ENCODE measurements at regions not wholly inside any gene's neighbourhood (a gene's known extent, or its start where the extent isn't known, plus 50 kb on each side); places are given as distances from the start of the nearest gene placed in this dataset.
"Not testable (repeated sequence)": the region's sequence is repeated elsewhere in the genome, so short reads cannot be mapped to it uniquely, and the experiment has no call there.

DNA sequence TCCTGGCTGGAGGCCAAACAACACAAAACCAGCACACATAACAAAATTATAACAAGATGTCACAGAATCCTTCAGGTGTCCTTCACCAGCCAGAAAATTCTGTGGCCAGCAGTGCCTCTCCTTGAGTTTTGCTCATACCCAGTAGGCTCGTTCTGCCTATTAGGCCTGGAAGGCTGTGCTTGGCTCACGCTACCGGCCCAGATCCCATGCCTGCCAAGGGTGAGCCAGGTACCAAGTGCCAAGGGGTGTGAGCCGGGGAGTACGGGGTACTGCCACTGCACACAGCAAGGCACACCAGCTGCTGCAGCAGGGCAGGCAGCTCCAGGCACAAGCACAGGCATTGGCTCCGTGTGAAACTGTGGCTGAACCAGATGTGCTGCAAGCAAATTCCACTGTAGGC lies 1562.0 kb downstream of the REEP3 start:
- Histone ChIP-seq H3K9ac (ENCODE audit: low read depth, low read length) (no peak overlapping the region), H3K36me3 (ENCODE audit: insufficient read depth, low read length) (no peaks in the 10 kb centered on the region), H3K4me1 (ENCODE audit: insufficient read depth, low read length) (no peaks in the 10 kb centered on the region), H3K9me3 (ENCODE audit: control insufficient read depth, insufficient read depth, low read length) (peaks cover 6% of the 10 kb centered on the region; the same call in 1 of the 2 replicates)

GRCh38 chr10:65090991-65091390 lies 1569.8 kb downstream of the REEP3 start:
- Histone ChIP-seq H3K9me3 (ENCODE audit: control insufficient read depth, insufficient read depth, low read length) (no peaks in the 10 kb centered on the region), H3K36me3 (ENCODE audit: insufficient read depth, low read length) (no peaks in the 10 kb centered on the region), H3K9ac (ENCODE audit: low read depth, low read length) (no peak overlapping the region), H3K4me1 (ENCODE audit: insufficient read depth, low read length) (no peaks in the 10 kb centered on the region)

DNA sequence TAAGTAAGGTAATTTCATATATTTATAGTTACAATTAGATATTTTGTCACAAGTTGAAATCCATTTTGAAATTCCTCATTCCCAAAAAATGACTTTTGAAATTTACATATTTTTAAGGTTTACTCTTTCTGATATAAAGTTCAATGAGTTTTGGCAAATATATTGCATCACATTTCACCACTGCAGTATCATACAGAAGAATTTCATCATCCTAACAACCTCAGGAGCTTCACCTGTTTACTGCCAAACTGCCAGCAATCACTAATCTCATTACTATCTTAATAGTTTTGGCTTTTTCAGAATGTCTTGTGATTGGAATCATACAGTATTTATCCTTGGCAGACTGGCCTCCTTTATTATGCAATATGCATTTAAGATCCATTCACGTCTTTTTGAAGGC lies 1578.9 kb downstream of the REEP3 start:
- Histone ChIP-seq H3K9me3 (ENCODE audit: control insufficient read depth, insufficient read depth, low read length) (no peaks in the 10 kb centered on the region), H3K36me3 (ENCODE audit: insufficient read depth, low read length) (no peaks in the 10 kb centered on the region), H3K4me1 (ENCODE audit: insufficient read depth, low read length) (no peaks in the 10 kb centered on the region), H3K9ac (ENCODE audit: low read depth, low read length) (no peak overlapping the region)

DNA sequence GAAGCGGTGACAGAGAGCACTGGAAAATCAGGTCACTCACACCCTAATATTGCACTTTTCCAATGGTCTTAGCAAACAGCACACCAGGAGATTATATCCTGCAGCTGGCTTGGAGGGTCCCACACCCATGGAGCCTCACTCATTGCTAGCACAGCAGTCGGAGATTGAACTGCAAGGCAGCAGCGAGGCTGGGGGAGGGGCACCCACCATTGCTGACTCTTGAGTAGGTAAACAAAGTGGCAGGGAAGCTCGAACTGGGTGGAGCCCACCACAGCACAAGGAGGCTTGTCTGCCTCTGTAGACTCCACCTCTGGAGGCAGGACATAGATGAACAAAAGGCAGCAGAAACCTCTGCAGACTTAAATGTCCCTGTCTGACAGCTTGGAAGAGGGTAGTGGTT lies 1579.7 kb downstream of the REEP3 start:
- H3K9me3 ChIP-seq (ENCODE audit: control insufficient read depth, insufficient read depth, low read length); H3K4me1 ChIP-seq (ENCODE audit: insufficient read depth, low read length); H3K36me3 ChIP-seq (ENCODE audit: insufficient read depth, low read length); H3K9ac ChIP-seq (ENCODE audit: low read depth, low read length): not testable (repeated sequence)

GRCh38 chr10:65110009-65110408 lies 1588.8 kb downstream of the REEP3 start:
- no peaks in the 10 kb centered on the region for H3K36me3 ChIP-seq (ENCODE audit: insufficient read depth, low read length)
- no peaks in the 10 kb centered on the region; the same call in 1 of the 2 replicates for H3K9me3 ChIP-seq (ENCODE audit: control insufficient read depth, insufficient read depth, low read length)
- H3K9ac ChIP-seq (ENCODE audit: low read depth, low read length) = no peak overlapping the region
- no peaks in the 10 kb centered on the region for H3K4me1 ChIP-seq (ENCODE audit: insufficient read depth, low read length)

DNA sequence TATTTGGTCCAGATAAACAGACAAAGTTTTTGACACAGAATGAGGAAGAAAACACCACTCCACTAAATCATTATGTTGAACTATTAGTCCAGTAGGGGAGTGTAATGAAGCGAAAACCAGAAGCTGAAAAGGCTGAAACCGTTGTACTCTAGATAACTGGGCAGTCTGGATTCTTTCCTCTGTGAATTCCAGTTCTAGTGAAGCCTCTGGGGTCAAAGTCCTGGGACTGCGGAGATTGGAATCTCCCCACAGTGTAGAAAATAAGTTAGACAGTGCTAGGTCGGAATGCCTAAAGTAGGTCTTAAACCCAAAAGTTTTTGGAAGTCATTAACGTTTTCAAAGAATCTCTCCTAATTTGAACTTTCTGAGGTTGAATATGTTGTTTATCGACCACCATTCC lies 1589.9 kb downstream of the REEP3 start:
- not testable (repeated sequence) for H3K36me3 ChIP-seq (ENCODE audit: insufficient read depth, low read length); H3K9ac ChIP-seq (ENCODE audit: low read depth, low read length); H3K9me3 ChIP-seq (ENCODE audit: control insufficient read depth, insufficient read depth, low read length); H3K4me1 ChIP-seq (ENCODE audit: insufficient read depth, low read length)

DNA sequence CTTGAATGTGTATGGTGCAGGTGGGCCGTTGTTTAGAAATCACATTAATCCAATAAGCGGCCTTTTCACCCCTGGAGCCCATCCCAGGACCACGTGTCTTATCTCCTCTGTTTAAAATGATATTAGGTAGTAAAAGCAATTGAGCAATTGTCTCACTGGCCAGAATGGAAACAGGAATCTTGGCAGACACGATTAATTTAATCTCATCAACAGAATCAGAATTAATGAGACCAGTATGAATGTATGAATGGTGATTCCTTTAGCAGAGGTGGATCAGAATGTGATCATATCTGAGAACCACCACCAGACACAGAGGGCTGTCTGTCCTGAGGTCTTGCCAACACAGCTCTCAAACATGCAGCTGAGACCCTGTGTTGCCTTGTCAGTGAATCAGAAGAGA lies 1591.4 kb downstream of the REEP3 start:
- Histone ChIP-seq H3K9ac (ENCODE audit: low read depth, low read length) (no peak overlapping the region), H3K4me1 (ENCODE audit: insufficient read depth, low read length) (no peaks in the 10 kb centered on the region), H3K9me3 (ENCODE audit: control insufficient read depth, insufficient read depth, low read length) (no peaks in the 10 kb centered on the region), H3K36me3 (ENCODE audit: insufficient read depth, low read length) (no peaks in the 10 kb centered on the region)

- Histone ChIP-seq H3K36me3 (ENCODE audit: insufficient read depth, low read length) (no peaks in the 10 kb centered on the region), H3K9ac (ENCODE audit: low read depth, low read length) (no peak overlapping the region), H3K4me1 (ENCODE audit: insufficient read depth, low read length) (no peaks in the 10 kb centered on the region), H3K9me3 (ENCODE audit: control insufficient read depth, insufficient read depth, low read length) (no peaks in the 10 kb centered on the region)
Observed at GRCh38 chr10:65123120-65123519, 1601.9 kb downstream of the REEP3 start.

DNA sequence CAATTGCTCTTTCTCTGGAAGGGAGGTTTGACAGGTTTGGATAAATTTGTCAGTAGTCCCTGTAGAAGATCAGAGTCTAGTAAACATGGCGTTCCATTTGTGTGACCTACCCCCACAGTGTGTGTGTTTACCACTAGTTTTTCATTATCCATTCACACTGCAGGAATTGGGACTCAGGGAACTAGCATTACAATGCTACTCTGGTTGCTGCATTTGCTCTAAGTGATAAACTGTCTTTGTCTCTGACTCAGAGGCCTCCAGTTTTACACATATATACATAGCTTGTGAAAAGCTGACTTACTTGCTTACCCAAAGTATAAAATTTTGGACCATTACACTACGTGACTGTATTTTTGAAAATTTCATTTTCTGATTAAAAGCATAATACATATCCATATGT lies 1604.0 kb downstream of the REEP3 start:
- no peaks in the 10 kb centered on the region for H3K9me3 ChIP-seq (ENCODE audit: control insufficient read depth, insufficient read depth, low read length)
- no peaks in the 10 kb centered on the region for H3K4me1 ChIP-seq (ENCODE audit: insufficient read depth, low read length)
- H3K9ac ChIP-seq (ENCODE audit: low read depth, low read length) = no peak overlapping the region
- no peaks in the 10 kb centered on the region for H3K36me3 ChIP-seq (ENCODE audit: insufficient read depth, low read length)

DNA sequence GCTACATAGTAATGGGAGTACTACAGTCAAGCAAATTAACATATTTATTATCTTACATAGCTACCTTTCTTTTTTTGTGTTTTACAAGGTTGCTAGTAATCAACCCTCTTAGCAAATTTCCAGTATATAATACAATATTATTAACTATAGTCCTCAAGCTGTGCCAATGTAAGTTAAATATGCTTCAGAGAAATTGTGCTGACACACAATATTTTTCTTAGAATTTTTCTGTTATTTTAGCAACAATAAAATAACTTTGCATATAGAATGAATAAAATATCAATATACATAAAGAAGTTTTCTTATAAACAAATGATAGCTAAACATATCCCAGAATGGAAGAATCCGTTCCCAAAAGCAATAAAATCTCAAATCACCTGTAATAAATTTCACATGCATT lies 1605.1 kb downstream of the REEP3 start:
- Histone ChIP-seq H3K9me3 (ENCODE audit: control insufficient read depth, insufficient read depth, low read length) (no peaks in the 10 kb centered on the region), H3K36me3 (ENCODE audit: insufficient read depth, low read length) (no peaks in the 10 kb centered on the region), H3K9ac (ENCODE audit: low read depth, low read length) (no peak overlapping the region), H3K4me1 (ENCODE audit: insufficient read depth, low read length) (no peaks in the 10 kb centered on the region)

- Histone ChIP-seq H3K9me3 (ENCODE audit: control insufficient read depth, insufficient read depth, low read length) (no peaks in the 10 kb centered on the region), H3K9ac (ENCODE audit: low read depth, low read length) (no peak overlapping the region), H3K4me1 (ENCODE audit: insufficient read depth, low read length) (no peaks in the 10 kb centered on the region), H3K36me3 (ENCODE audit: insufficient read depth, low read length) (no peaks in the 10 kb centered on the region)
Observed at GRCh38 chr10:65128277-65128676, 1607.1 kb downstream of the REEP3 start.

- no peaks in the 10 kb centered on the region for H3K4me1 ChIP-seq (ENCODE audit: insufficient read depth, low read length)
- H3K9me3 ChIP-seq (ENCODE audit: control insufficient read depth, insufficient read depth, low read length) = no peaks in the 10 kb centered on the region
- no peak overlapping the region for H3K9ac ChIP-seq (ENCODE audit: low read depth, low read length)
- no peaks in the 10 kb centered on the region for H3K36me3 ChIP-seq (ENCODE audit: insufficient read depth, low read length)
Observed at GRCh38 chr10:65130162-65130758, 1609.1 kb downstream of the REEP3 start.

- no peaks in the 10 kb centered on the region for H3K9me3 ChIP-seq (ENCODE audit: control insufficient read depth, insufficient read depth, low read length)
- no peak overlapping the region for H3K9ac ChIP-seq (ENCODE audit: low read depth, low read length)
- no peaks in the 10 kb centered on the region for H3K36me3 ChIP-seq (ENCODE audit: insufficient read depth, low read length)
- no peaks in the 10 kb centered on the region for H3K4me1 ChIP-seq (ENCODE audit: insufficient read depth, low read length)
Observed at GRCh38 chr10:65133652-65134051, 1612.5 kb downstream of the REEP3 start.

DNA sequence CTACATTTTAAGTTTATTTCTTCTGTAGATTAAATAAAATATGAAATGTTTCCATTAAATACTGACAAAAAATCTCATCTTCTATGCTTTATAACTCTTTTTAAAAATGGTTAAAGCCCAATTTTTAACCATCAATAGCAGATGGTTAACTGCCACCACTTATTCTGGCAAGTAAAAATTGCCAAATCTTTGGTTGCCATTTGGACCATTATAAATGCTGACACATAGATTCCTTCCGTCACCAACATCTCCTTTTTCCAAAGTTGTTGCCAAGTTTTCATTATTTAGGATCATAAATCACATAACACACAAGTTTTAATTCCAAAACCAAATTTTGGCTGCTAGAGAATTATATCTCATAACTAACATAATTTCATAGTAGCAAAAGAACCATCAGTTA lies 1614.3 kb downstream of the REEP3 start:
- Histone ChIP-seq H3K9me3 (ENCODE audit: control insufficient read depth, insufficient read depth, low read length) (no peaks in the 10 kb centered on the region), H3K4me1 (ENCODE audit: insufficient read depth, low read length) (no peaks in the 10 kb centered on the region), H3K9ac (ENCODE audit: low read depth, low read length) (no peak overlapping the region), H3K36me3 (ENCODE audit: insufficient read depth, low read length) (no peaks in the 10 kb centered on the region)

DNA sequence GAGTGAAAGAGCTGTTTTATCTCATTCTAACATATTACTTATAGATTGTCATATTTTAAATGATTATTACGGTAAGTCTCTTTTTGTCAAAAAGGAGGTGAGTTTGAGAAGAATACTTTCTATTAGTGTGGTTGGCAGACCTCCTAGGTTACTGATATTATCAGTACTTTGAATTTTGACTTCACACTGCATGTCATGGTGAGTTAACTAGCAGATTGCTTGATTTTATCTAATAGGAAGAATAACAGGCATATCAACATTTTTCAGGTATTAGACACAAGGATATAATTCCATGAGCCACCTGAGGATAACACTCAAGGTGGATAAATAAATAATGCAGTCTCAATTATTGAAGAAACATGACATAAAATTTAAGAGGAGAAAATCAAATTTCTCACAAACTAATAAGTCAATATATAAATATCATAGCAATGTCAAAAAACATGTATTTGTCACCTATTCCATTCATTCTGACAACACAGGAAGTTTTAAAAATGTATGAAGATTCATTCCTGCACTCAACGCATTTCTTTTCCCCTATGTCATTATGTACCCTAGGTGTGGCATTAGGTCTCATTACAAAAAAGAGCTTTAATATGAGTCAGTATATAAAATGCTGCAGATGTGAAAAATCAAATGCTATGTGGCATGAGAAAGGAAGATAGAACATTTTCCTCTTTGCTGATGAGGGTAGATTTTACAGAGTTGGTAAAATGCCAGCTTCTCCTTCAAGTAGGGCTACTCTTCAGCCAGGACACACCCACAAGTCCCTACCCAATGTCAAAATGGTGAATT lies 1621.6 kb downstream of the REEP3 start:
- Histone ChIP-seq H3K4me1 (ENCODE audit: insufficient read depth, low read length) (no peaks in the 10 kb centered on the region), H3K9ac (ENCODE audit: low read depth, low read length) (no peak overlapping the region), H3K36me3 (ENCODE audit: insufficient read depth, low read length) (no peaks in the 10 kb centered on the region), H3K9me3 (ENCODE audit: control insufficient read depth, insufficient read depth, low read length) (no peaks in the 10 kb centered on the region)

Data from ES-I3 (cell line).